HEK293 (cell line): ENCODE measurements at regions not wholly inside any gene's neighbourhood (a gene's known extent, or its start where the extent isn't known, plus 50 kb on each side); places are given as distances from the start of the nearest gene placed in this dataset.
"Not testable (repeated sequence)": the region's sequence is repeated elsewhere in the genome, so short reads cannot be mapped to it uniquely, and the experiment has no call there.

Source experiments
- CTCF ChIA-PET: fragments of 350-600 bp; formaldehyde crosslinking; extraction: SDS; loops from one replicate; lab custom pipeline; 2021; ENCODE audit warnings: antibody characterized with exemption; lab: Yijun Ruan, JAX
- POLR2A ChIA-PET: fragments of 300-600 bp; formaldehyde crosslinking; extraction: SDS; loops from one replicate; lab custom pipeline; 2020; ENCODE audit warnings: antibody characterized with exemption, inconsistent platforms; lab: Yijun Ruan, JAX
- H3K27ac ChIP-seq: fragments of 200-500 bp; sonication (Bioruptor generic); 2 replicates; pipeline ENCODE4 v1.5.1; 2014; ENCODE audit warnings: low read depth, low read length, control low read depth, inconsistent platforms; ENCODE audit errors: extremely low read depth
- H3K36me3 ChIP-seq, 2 experiments: fragments of 200-500 bp in 1 of 2; sonication (Bioruptor generic) in 1 of 2; 1 replicate in 1 of 2; 2 replicates in 1 of 2; pipeline ENCODE4 v1.5.1; 2014 to 2017; ENCODE audit warnings: inconsistent platforms in 2 of 2, low read length in 2 of 2; ENCODE audit not compliant: control insufficient read depth in 2 of 2, insufficient read depth in 1 of 2
- H3K4me1 ChIP-seq: fragments of 200-500 bp; sonication (Bioruptor generic); 2 replicates; pipeline ENCODE4 v1.5.1; 2014; ENCODE audit warnings: mild to moderate bottlenecking, low read length, inconsistent platforms; ENCODE audit not compliant: control insufficient read depth, insufficient read depth
- H3K4me3 ChIP-seq: 2 replicates; pipeline ENCODE4 v1.5.1; 2011; ENCODE audit warnings: low read depth, mild to moderate bottlenecking, control low read depth, low read length, moderate library complexity
- H3K9me3 ChIP-seq: fragments of 200-500 bp; sonication (Bioruptor generic); 2 replicates; pipeline ENCODE4 v1.5.1; 2014; ENCODE audit warnings: low read depth, low read length, inconsistent platforms; ENCODE audit not compliant: control insufficient read depth, insufficient read depth
- IKZF3 ChIP-seq: fragments of 450-650 bp; IDR thresholded peaks from 2 replicates; pipeline ENCODE4 v1.5.0; 2018; ENCODE audit warnings: missing biosample characterization, mild to moderate bottlenecking, missing genetic modification characterization, moderate library complexity
- PRDM1 ChIP-seq: fragments of 450-650 bp; formaldehyde crosslinking; IDR thresholded peaks from 2 replicates; pipeline ENCODE4; 2016; ENCODE audit warnings: missing biosample characterization, missing genetic modification characterization
- SP2 ChIP-seq: fragments of 450-650 bp; formaldehyde crosslinking; IDR thresholded peaks from 2 replicates; pipeline ENCODE4 v1.5.1; 2016; ENCODE audit warnings: missing biosample characterization, missing genetic modification characterization
- TCF7L2 ChIP-seq: IDR thresholded peaks from 2 replicates; pipeline ENCODE4 v1.6.1; 2011; ENCODE audit warnings: low read depth, mild to moderate bottlenecking, inconsistent platforms, low read length, moderate library complexity, borderline replicate concordance
- ZBTB17 ChIP-seq: fragments of 450-650 bp; formaldehyde crosslinking; IDR thresholded peaks from 2 replicates; pipeline ENCODE4 v1.5.1; 2016; ENCODE audit warnings: missing biosample characterization, missing genetic modification characterization
- ZEB2 ChIP-seq: fragments of 450-650 bp; formaldehyde crosslinking; IDR thresholded peaks from 2 replicates; pipeline ENCODE4 v1.5.1; 2016; ENCODE audit warnings: missing biosample characterization, missing genetic modification characterization
- ZNF174 ChIP-seq: fragments of 450-650 bp; formaldehyde crosslinking; IDR thresholded peaks from 2 replicates; pipeline ENCODE4 v1.5.0; 2017; ENCODE audit warnings: missing biosample characterization, mild to moderate bottlenecking, missing genetic modification characterization
- ZNF2 ChIP-seq: fragments of 450-650 bp; formaldehyde crosslinking; IDR thresholded peaks from 2 replicates; pipeline ENCODE4 v1.5.1; 2016; ENCODE audit warnings: missing biosample characterization, missing genetic modification characterization
- ZNF23 ChIP-seq: fragments of 450-650 bp; formaldehyde crosslinking; IDR thresholded peaks from 2 replicates; pipeline ENCODE4 v1.5.1; 2016; ENCODE audit warnings: missing biosample characterization, missing genetic modification characterization, borderline replicate concordance
- ZNF391 ChIP-seq: fragments of 450-650 bp; formaldehyde crosslinking; IDR thresholded peaks from 2 replicates; pipeline ENCODE4 v1.5.1; 2016; ENCODE audit warnings: low read depth, missing biosample characterization, missing genetic modification characterization, borderline replicate concordance
- ZNF423 ChIP-seq: fragments of 450-650 bp; formaldehyde crosslinking; IDR thresholded peaks from 2 replicates; pipeline ENCODE4 v1.5.1; 2016; ENCODE audit warnings: missing biosample characterization, missing genetic modification characterization
- ZNF426 ChIP-seq: fragments of 450-650 bp; formaldehyde crosslinking; IDR thresholded peaks from 2 replicates; pipeline ENCODE4 v1.5.1; 2017; ENCODE audit warnings: missing biosample characterization, missing genetic modification characterization, mild to moderate bottlenecking, inconsistent platforms, moderate library complexity
- ZNF521 ChIP-seq: fragments of 450-650 bp; formaldehyde crosslinking; IDR thresholded peaks from 2 replicates; pipeline ENCODE4 v1.5.1; 2017; ENCODE audit warnings: missing biosample characterization, mild to moderate bottlenecking, missing genetic modification characterization
- ZNF529 ChIP-seq: fragments of 450-650 bp; formaldehyde crosslinking; IDR thresholded peaks from 2 replicates; pipeline ENCODE4 v1.5.1; 2017; ENCODE audit warnings: missing genetic modification characterization, missing biosample characterization; ENCODE audit not compliant: insufficient replicate concordance
- ZNF585B ChIP-seq: fragments of 450-650 bp; formaldehyde crosslinking; IDR thresholded peaks from 2 replicates; pipeline ENCODE4 v1.5.1; 2016; ENCODE audit warnings: missing biosample characterization, missing genetic modification characterization
- ZNF626 ChIP-seq: fragments of 450-650 bp; sonication (Bioruptor Pico); formaldehyde crosslinking; IDR thresholded peaks from 2 replicates; pipeline ENCODE4 v1.5.1; 2018; ENCODE audit warnings: missing biosample characterization, missing genetic modification characterization, inconsistent platforms
- ZNF792 ChIP-seq: fragments of 450-650 bp; formaldehyde crosslinking; IDR thresholded peaks from 2 replicates; pipeline ENCODE4 v1.5.1; 2016; ENCODE audit warnings: missing biosample characterization, missing genetic modification characterization
- TF ChIP-seq, protein P1 (sequence below): fragments of 450-650 bp; formaldehyde crosslinking; conservative IDR thresholded peaks from 2 replicates; pipeline ENCODE4 v1.5.1; 2016; ENCODE audit warnings: low read depth, missing biosample characterization, missing genetic modification characterization
- TF ChIP-seq, protein P2 (sequence below): fragments of 450-650 bp; formaldehyde crosslinking; IDR thresholded peaks from 2 replicates; pipeline ENCODE4 v1.5.1; 2016; ENCODE audit warnings: missing biosample characterization, missing genetic modification characterization
- TF ChIP-seq, protein P3 (sequence below): fragments of 450-650 bp; formaldehyde crosslinking; IDR thresholded peaks from 2 replicates; pipeline ENCODE4 v1.5.1; 2016; ENCODE audit warnings: missing biosample characterization, missing genetic modification characterization, low read depth
- TF ChIP-seq, protein P4 (sequence below): fragments of 450-650 bp; formaldehyde crosslinking; IDR thresholded peaks from 2 replicates; pipeline ENCODE4 v1.5.1; 2016; ENCODE audit warnings: missing biosample characterization, missing genetic modification characterization

DNA sequence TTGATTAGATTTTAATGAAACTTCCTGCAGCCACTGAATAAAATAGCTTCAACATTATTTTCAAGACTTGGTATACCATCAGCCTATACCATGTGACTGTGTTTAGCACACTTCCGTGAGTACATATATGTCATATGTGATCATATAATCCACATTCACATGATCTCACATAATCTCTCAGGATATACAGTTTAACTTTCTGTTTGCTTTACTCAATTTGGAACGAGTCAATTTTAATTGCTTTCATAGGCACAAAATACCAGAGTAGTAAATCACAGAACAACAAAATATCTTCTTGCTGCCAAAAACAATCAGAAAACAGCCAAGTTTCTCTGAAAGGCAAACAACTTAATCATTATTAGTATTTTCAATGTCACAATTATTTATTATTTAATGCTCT is 731.1 kb upstream of the DIAPH2 start:
- H3K27ac ChIP-seq = no peak overlapping the region
- ChIA-PET POLR2A (no interaction called here), CTCF (no interaction called here)
- H3K4me1 ChIP-seq = no peaks in the 10 kb centered on the region
- H3K36me3 ChIP-seq = no peaks in the 10 kb centered on the region
- H3K4me3 ChIP-seq = no peak overlapping the region
- TF ChIP-seq ZNF426 (tag by site-specific recombination) (no peak), ZNF391 (tag by site-specific recombination) (no peak), PRDM1 (tag by site-specific recombination) (no peak), TCF7L2 (no peak), ZEB2 (tag by site-specific recombination) (no peak), ZBTB17 (tag by site-specific recombination) (no peak), ZNF174 (no peak)
- TF ChIP-seq, all 188 proteins: peak for 0
- H3K9me3 ChIP-seq = no peaks in the 10 kb centered on the region

DNA sequence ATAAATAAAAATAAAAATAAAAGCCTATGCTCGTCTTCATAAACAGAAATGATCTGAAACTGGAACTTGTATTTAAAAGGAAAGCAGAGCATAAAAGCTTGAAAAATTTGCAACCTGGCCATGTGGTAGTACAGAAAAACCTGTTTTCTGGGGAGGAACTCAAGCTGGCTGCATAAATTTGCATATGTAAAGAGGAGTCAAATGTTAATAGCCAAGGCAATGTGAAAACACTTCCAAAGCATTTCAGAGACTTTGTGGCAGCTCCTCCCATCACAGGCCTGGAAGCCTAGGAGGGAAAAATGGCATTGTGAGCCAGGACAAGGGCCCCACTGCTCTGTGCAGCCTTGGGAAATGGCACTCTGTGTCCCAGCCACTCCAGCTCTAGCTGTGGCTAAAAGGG is 727.9 kb upstream of the DIAPH2 start:
- Histone ChIP-seq H3K9me3 (no peaks in the 10 kb centered on the region), H3K27ac (no peak overlapping the region)
- TF ChIP-seq, protein P1, sequence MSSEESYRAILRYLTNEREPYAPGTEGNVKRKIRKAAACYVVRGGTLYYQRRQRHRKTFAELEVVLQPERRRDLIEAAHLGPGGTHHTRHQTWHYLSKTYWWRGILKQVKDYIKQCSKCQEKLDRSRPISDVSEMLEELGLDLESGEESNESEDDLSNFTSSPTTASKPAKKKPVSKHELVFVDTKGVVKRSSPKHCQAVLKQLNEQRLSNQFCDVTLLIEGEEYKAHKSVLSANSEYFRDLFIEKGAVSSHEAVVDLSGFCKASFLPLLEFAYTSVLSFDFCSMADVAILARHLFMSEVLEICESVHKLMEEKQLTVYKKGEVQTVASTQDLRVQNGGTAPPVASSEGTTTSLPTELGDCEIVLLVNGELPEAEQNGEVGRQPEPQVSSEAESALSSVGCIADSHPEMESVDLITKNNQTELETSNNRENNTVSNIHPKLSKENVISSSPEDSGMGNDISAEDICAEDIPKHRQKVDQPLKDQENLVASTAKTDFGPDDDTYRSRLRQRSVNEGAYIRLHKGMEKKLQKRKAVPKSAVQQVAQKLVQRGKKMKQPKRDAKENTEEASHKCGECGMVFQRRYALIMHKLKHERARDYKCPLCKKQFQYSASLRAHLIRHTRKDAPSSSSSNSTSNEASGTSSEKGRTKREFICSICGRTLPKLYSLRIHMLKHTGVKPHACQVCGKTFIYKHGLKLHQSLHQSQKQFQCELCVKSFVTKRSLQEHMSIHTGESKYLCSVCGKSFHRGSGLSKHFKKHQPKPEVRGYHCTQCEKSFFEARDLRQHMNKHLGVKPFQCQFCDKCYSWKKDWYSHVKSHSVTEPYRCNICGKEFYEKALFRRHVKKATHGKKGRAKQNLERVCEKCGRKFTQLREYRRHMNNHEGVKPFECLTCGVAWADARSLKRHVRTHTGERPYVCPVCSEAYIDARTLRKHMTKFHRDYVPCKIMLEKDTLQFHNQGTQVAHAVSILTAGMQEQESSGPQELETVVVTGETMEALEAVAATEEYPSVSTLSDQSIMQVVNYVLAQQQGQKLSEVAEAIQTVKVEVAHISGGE = no peak
- TF ChIP-seq ZNF2 (tag by site-specific recombination) = no peak
- TF ChIP-seq ZNF585B = peak; percentile 32
- TF ChIP-seq, all 188 proteins: peak for 1
- no peak overlapping the region for H3K4me3 ChIP-seq
- ChIA-PET POLR2A (no interaction called here), CTCF (no interaction called here)
- no peaks in the 10 kb centered on the region for H3K4me1 ChIP-seq
- no peaks in the 10 kb centered on the region for H3K36me3 ChIP-seq

DNA sequence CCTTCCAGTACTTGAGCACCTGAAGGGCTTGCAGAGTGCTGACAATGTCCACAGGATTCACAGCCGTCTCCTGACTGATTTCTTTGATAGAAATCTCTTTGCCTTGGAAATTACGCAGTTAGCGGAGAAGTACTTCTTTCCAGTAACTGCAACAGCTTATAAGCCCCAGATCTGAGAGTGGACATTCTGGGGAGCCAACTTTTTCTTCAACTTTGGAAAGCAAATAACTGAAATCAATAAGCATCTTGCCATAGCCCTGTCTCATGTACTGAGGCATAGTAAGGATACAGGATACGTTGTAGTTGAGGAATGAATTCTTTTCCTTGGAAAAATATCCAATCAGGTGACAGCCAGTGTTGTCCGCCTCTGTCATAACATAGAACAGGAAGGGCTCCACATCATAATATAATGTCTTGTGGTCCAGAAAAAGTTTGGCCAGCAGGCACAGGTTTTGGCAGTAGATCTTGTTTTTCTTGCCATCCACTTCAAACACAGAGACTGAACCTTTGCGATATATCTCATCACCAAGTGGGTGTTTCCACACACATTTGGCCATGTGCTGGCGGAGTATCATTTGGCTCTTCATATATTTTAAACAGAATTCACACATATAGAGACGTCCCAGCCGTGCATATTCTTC is 711.1 kb upstream of the DIAPH2 start:
- CTCF ChIA-PET, H3K4me1 ChIP-seq, H3K4me3 ChIP-seq, H3K27ac ChIP-seq, H3K9me3 ChIP-seq, H3K36me3 ChIP-seq, POLR2A ChIA-PET: not testable (repeated sequence)

DNA sequence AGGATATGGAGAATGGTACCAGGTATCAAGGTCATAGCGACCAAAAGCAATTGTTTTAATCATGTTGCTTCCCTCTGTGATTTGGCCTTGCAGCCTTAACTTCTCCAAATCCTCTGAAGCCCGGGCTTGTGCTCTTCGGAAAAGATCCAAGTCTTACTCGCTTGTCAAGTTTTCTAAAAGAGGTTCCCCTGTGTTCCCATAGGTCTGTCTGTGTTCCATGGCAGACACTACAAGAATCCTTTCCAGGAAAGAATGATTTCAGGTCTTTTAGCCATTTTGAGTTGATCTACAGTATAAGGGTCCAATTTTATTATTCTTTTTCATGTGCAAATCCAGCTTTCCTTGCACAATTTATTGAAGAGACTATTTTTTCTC is 710.6 kb upstream of the DIAPH2 start:
- no peaks in the 10 kb centered on the region for H3K9me3 ChIP-seq
- no peak overlapping the region for H3K4me3 ChIP-seq
- ChIA-PET CTCF (no interaction called here), POLR2A (no interaction called here)
- no peaks in the 10 kb centered on the region for H3K36me3 ChIP-seq
- H3K27ac ChIP-seq = no peak overlapping the region
- no peaks in the 10 kb centered on the region for H3K4me1 ChIP-seq
- TF ChIP-seq ZNF521 (tag by site-specific recombination) (no peak), ZNF23 (tag by site-specific recombination) (no peak), ZNF585B (no peak), ZNF423 (tag by site-specific recombination) (no peak), IKZF3 (tag by site-specific recombination) (no peak), ZNF529 (tag by site-specific recombination) (no peak), ZNF626 (no peak), SP2 (tag by site-specific recombination) (no peak), ZNF792 (tag by site-specific recombination) (no peak)
- TF ChIP-seq, protein P2, sequence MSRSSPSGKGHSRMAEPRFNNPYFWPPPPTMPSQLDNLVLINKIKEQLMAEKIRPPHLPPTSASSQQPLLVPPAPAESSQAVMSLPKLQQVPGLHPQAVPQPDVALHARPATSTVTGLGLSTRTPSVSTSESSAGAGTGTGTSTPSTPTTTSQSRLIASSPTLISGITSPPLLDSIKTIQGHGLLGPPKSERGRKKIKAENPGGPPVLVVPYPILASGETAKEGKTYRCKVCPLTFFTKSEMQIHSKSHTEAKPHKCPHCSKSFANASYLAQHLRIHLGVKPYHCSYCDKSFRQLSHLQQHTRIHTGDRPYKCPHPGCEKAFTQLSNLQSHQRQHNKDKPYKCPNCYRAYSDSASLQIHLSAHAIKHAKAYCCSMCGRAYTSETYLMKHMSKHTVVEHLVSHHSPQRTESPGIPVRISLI = no peak
- TF ChIP-seq, protein P3, sequence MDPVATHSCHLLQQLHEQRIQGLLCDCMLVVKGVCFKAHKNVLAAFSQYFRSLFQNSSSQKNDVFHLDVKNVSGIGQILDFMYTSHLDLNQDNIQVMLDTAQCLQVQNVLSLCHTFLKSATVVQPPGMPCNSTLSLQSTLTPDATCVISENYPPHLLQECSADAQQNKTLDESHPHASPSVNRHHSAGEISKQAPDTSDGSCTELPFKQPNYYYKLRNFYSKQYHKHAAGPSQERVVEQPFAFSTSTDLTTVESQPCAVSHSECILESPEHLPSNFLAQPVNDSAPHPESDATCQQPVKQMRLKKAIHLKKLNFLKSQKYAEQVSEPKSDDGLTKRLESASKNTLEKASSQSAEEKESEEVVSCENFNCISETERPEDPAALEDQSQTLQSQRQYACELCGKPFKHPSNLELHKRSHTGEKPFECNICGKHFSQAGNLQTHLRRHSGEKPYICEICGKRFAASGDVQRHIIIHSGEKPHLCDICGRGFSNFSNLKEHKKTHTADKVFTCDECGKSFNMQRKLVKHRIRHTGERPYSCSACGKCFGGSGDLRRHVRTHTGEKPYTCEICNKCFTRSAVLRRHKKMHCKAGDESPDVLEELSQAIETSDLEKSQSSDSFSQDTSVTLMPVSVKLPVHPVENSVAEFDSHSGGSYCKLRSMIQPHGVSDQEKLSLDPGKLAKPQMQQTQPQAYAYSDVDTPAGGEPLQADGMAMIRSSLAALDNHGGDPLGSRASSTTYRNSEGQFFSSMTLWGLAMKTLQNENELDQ (tag by site-specific recombination) = no peak
- TF ChIP-seq, protein P4, sequence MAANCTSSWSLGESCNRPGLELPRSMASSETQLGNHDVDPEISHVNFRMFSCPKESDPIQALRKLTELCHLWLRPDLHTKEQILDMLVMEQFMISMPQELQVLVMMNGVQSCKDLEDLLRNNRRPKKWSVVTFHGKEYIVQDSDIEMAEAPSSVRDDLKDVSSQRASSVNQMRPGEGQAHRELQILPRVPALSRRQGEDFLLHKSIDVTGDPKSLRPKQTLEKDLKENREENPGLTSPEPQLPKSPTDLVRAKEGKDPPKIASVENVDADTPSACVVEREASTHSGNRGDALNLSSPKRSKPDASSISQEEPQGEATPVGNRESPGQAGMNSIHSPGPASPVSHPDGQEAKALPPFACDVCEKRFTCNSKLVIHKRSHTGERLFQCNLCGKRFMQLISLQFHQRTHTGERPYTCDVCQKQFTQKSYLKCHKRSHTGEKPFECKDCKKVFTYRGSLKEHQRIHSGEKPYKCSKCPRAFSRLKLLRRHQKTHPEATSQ = no peak
